Panc1 (cell line): ENCODE measurements at regions not wholly inside any gene's neighbourhood (a gene's known extent, or its start where the extent isn't known, plus 50 kb on each side); places are given as distances from the start of the nearest gene placed in this dataset.

Experiments
- ATAC-seq: fragments of 200-7000 bp; cut with Tn5 transposase; 2 replicates; pipeline ENCODE4 v1.9.1; 2020; ENCODE audit warnings: mild to moderate bottlenecking, moderate library complexity
- BruUV-seq: library from RNA; stranded (reverse); fragments of 400-500 nt; replicated peaks from 2 replicates; lab custom pipeline; 2021; lab: Mats Ljungman, UMichigan
- CTCF ChIA-PET: fragments of 300-600 bp; sonication (Branson Sonifier 250); formaldehyde crosslinking; loops from one replicate; lab custom pipeline; 2022; ENCODE audit warnings: antibody characterized with exemption; lab: Charles Lee
- POLR2A ChIA-PET: fragments of 300-600 bp; sonication (Branson Sonifier 250); formaldehyde crosslinking; loops from one replicate; lab custom pipeline; 2022; ENCODE audit warnings: antibody characterized with exemption; lab: Charles Lee
- DNase-seq: peaks from one replicate; pipeline ENCODE4 v3.0.0-alpha.2; 2010; ENCODE audit warnings: low read depth, low spot score
- H3K27ac ChIP-seq: 2 replicates; pipeline ENCODE4 v1.5.1; 2011; ENCODE audit warnings: mild to moderate bottlenecking, low read length, inconsistent platforms
- H3K27me3 ChIP-seq: fragments of 200-500 bp; sonication (Bioruptor generic); 2 replicates; pipeline ENCODE4 v1.6.0; 2014; ENCODE audit warnings: low read length, inconsistent platforms; ENCODE audit not compliant: control insufficient read depth, insufficient read depth
- H3K36me3 ChIP-seq: fragments of 200-500 bp; sonication (Bioruptor generic); 2 replicates; pipeline ENCODE4 v1.5.1; 2014; ENCODE audit warnings: inconsistent platforms, mild to moderate bottlenecking, low read length, moderate library complexity; ENCODE audit not compliant: control insufficient read depth, insufficient read depth
- H3K4me1 ChIP-seq: 2 replicates; pipeline ENCODE4 v1.5.1; 2011; ENCODE audit warnings: inconsistent platforms, mild to moderate bottlenecking, low read length, moderate library complexity; ENCODE audit not compliant: control insufficient read depth, insufficient read depth
- H3K4me3 ChIP-seq, 2 experiments: 2 replicates each; pipeline ENCODE4 v1.5.1; 2011 to 2012; ENCODE audit warnings: low read depth in 2 of 2, low read length in 2 of 2, mild to moderate bottlenecking in 2 of 2, inconsistent platforms in 1 of 2, moderate library complexity in 1 of 2
- H3K9me3 ChIP-seq: fragments of 200-500 bp; sonication (Bioruptor generic); 2 replicates; pipeline ENCODE4 v1.5.1; 2014; ENCODE audit warnings: low read depth, mild to moderate bottlenecking, inconsistent platforms, low read length, moderate library complexity; ENCODE audit not compliant: control insufficient read depth, insufficient read depth
- CTCF ChIP-seq: fragments of 450-650 bp; IDR thresholded peaks from 2 replicates; pipeline ENCODE4 v1.5.1; 2017; ENCODE audit warnings: mild to moderate bottlenecking
- POLR2AphosphoS5 ChIP-seq: IDR thresholded peaks from 2 replicates; pipeline ENCODE4 v1.6.1; 2012; ENCODE audit warnings: mild to moderate bottlenecking, low read depth, low read length, moderate library complexity
- REST ChIP-seq, 2 experiments: IDR thresholded peaks; 2 replicates each; pipeline ENCODE4 v1.6.1; 2011 to 2012; ENCODE audit warnings: low read depth in 2 of 2, control low read depth in 1 of 2, low read length in 1 of 2, mild to moderate bottlenecking in 1 of 2, moderate library complexity in 1 of 2; ENCODE audit not compliant: insufficient read depth in 1 of 2
- SIN3A ChIP-seq: IDR thresholded peaks from 2 replicates; pipeline ENCODE4 v1.6.1; 2012; ENCODE audit warnings: low read depth, mild to moderate bottlenecking, low read length, moderate library complexity, borderline replicate concordance; ENCODE audit not compliant: insufficient read depth
- TCF7L2 ChIP-seq: IDR thresholded peaks from 2 replicates; pipeline ENCODE4 v1.6.1; 2011; ENCODE audit warnings: mild to moderate bottlenecking, low read depth, low read length, inconsistent platforms
- in situ Hi-C: cut with HindIII; loops from 2 replicates; pipeline ENCODE4 v1.10.0; 2016; ENCODE audit warnings: low sequenced_read_pairs, low pct_unique_long_range_greater_than_20kb
- intact Hi-C: fragments of 100-400 bp; cut with micrococcal nuclease; formaldehyde crosslinking; loops from one replicate; pipeline ENCODE4 v1.10.0; 2022; ENCODE audit not compliant: unreplicated experiment

- Histone ChIP-seq H3K36me3 (no peaks in the 10 kb centered on the region), H3K4me3 (no peak overlapping the region), H3K4me1 (no peaks in the 10 kb centered on the region), H3K9me3 (no peaks in the 10 kb centered on the region), H3K27me3 (no peaks in the 10 kb centered on the region), H3K27ac (no peak overlapping the region)
- BruUV-seq = no TSS peak
- ChIA-PET CTCF (no interaction called here), POLR2A (no interaction called here)
- DNase-seq = no peak
- TF ChIP-seq SIN3A (no peak), TCF7L2 (no peak), CTCF (no peak), POLR2AphosphoS5 (no peak), REST (IDR thresholded peaks at IDR 0.05; ENCODE audit: insufficient read depth in 1 of 2, low read depth in 2 of 2, low read length in 1 of 2) (no peak)
- no peak for ATAC-seq
- intact Hi-C loops = no loop called here
- in situ Hi-C loops = no loop called here
These were observed 1595.2 kb downstream of the KCNT2 start for GRCh38 chr1:195012995-195013394.

DNA sequence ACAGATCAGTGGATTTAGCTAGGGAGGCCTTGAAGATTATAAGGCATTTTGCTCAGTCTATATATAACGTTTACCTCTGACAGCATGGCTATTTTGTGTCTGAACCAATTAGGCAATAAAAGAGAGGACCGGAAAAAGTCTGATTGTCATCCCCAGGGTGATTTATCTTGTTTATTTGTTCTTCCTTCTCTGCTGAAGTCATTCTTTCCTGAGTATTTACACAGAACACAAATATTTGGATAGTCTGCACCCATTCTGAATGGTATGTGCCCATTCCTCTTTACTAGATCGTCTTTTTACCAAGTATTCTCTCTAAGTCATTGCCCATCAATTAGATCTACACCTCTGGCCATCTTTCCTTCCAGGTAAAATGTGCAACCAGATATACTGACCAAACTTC lies 1602.9 kb downstream of the KCNT2 start:
- Histone ChIP-seq H3K4me1 (no peaks in the 10 kb centered on the region), H3K4me3 (no peak overlapping the region), H3K27me3 (no peaks in the 10 kb centered on the region), H3K9me3 (no peaks in the 10 kb centered on the region), H3K36me3 (no peaks in the 10 kb centered on the region), H3K27ac (no peak overlapping the region)
- ATAC-seq = no peak
- TF ChIP-seq SIN3A (no peak), POLR2AphosphoS5 (no peak), TCF7L2 (no peak), REST (IDR thresholded peaks at IDR 0.05; ENCODE audit: insufficient read depth in 1 of 2, low read depth in 2 of 2, low read length in 1 of 2) (no peak), CTCF (no peak)
- DNase-seq = no peak
- BruUV-seq = no TSS peak
- in situ Hi-C loops (no loop called here), intact Hi-C loops (no loop called here)
- POLR2A ChIA-PET = no interaction called here
- CTCF ChIA-PET = no interaction called here
